ENCODE measurements at regions not wholly inside any gene's neighbourhood (a gene's known extent, or its start where the extent isn't known, plus 50 kb on each side); places are given as distances from the start of the nearest gene placed in this dataset.

DNA sequence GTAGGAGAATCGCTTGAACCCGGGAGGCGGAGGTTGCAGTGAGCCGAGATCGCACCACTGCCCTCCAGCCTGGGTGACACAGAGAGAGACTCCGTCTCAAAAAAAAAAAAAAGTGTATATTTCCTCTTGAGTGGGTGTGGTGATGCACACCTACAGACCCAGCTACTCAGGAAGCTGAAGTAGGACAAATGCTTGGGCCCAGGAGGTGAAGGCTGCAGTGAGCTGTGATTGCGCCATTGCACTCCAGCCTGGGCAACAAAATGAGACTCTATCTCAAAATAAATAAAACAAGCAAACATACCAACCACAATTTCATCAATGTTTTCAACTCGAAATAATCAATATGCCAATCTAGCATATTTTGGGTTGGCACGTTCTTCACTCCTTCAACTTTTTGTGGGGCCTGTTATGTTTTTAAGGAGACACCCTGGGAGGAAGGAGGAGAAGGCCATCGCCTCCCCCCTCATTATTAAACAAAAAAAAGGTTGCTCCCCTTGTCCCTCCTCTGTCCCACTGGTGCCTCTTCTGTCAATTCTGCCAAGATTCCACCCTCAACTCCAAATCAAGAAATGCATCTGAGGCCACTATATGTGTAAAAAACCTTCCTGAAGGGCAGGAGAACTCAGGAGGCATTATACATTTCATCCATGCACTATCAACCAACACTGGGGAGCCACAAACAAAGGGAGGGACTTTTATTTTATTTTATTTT is 52.4 kb upstream of the ATF7IP2 start:
- no peaks in the 10 kb centered on the region for H3K27me3 ChIP-seq (replicated peaks in 1 of 4; ENCODE audit: control extremely low read depth in 1 of 4, control insufficient read depth in 3 of 4, insufficient read depth in 4 of 4, low read length in 3 of 4)
- H3K36me3 ChIP-seq (replicated peaks in 1 of 2; ENCODE audit: control extremely low read depth in 1 of 2, control insufficient read depth in 1 of 2, extremely low read depth in 1 of 2, insufficient read depth in 2 of 2, low read length in 1 of 2), result no peaks in the 10 kb centered on the region
- Mint-ChIP-seq H3K4me3 (no peak overlapping the region), H3K27me3 (no peaks in the 10 kb centered on the region), H3K27ac (peak overlapping the region; percentile 71), H3K9me3 (ENCODE audit: insufficient read depth) (peaks cover 2% of the 10 kb centered on the region), H3K4me1 (peaks cover 35% of the 10 kb centered on the region)
- DNase-seq (no peak), ATAC-seq (ENCODE audit: low read depth) (no peak)
- H3K4me3 ChIP-seq (ENCODE audit: control extremely low read depth in 1 of 5, extremely low read depth in 1 of 5, insufficient read depth in 1 of 5, low read depth in 2 of 5, low read length in 4 of 5), result no peak overlapping the region
- peaks cover 24 to 36% of the 10 kb centered on the region in 2 donors for H3K4me1 ChIP-seq (ENCODE audit: control insufficient read depth in 2 of 2, insufficient read depth in 2 of 2, low read length in 2 of 2)
- TF ChIP-seq, protein P1, sequence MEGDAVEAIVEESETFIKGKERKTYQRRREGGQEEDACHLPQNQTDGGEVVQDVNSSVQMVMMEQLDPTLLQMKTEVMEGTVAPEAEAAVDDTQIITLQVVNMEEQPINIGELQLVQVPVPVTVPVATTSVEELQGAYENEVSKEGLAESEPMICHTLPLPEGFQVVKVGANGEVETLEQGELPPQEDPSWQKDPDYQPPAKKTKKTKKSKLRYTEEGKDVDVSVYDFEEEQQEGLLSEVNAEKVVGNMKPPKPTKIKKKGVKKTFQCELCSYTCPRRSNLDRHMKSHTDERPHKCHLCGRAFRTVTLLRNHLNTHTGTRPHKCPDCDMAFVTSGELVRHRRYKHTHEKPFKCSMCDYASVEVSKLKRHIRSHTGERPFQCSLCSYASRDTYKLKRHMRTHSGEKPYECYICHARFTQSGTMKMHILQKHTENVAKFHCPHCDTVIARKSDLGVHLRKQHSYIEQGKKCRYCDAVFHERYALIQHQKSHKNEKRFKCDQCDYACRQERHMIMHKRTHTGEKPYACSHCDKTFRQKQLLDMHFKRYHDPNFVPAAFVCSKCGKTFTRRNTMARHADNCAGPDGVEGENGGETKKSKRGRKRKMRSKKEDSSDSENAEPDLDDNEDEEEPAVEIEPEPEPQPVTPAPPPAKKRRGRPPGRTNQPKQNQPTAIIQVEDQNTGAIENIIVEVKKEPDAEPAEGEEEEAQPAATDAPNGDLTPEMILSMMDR (IDR thresholded peaks at IDR 0.05), result no peak
- TF ChIP-seq EZH2 (IDR thresholded peaks at IDR 0.05; ENCODE audit: borderline replicate concordance, insufficient read depth, low read depth, low read length, poor library complexity, severe bottlenecking), result no peak
- 100% methylated on average over 1 of the region's 10 CpGs for WGBS (ENCODE audit: insufficient coverage)
- no peak overlapping the region for H3K9ac ChIP-seq (ENCODE audit: low read length)
- no peak overlapping the region for H2AFZ ChIP-seq (ENCODE audit: insufficient read depth, low read depth, low read length, poor library complexity, severe bottlenecking)
- no peak overlapping the region for H3K27ac ChIP-seq (ENCODE audit: low read length in 2 of 2)
- no peaks in the 10 kb centered on the region for H3K79me2 ChIP-seq (ENCODE audit: control insufficient read depth, insufficient read depth, low read length)
- no peaks in the 10 kb centered on the region for H4K20me1 ChIP-seq (ENCODE audit: control insufficient read depth, insufficient read depth, low read length, poor library complexity, severe bottlenecking)
- intact Hi-C loops (cut with micrococcal nuclease), result no loop called here
- ChIA-PET CTCF (interaction anchor here (1.3 kb wide), 1 partner anchor 19 kb away, joined by 5 read pairs; no protein-coding TSS in a partner anchor), POLR2A (interaction anchor here (0.6 to 1.2 kb wide), 2 partner anchors 52 to 430 kb away, joined by 3 read pairs; partner anchors contain the start of gene ATF7IP2)
- no peak overlapping the region for H3K4me2 ChIP-seq (replicated peaks; ENCODE audit: low read depth, low read length, poor library complexity, severe bottlenecking)
- H3K9me3 ChIP-seq (ENCODE audit: control extremely low read depth in 1 of 3, control insufficient read depth in 2 of 3, insufficient read depth in 1 of 3, low read length in 2 of 3), result peaks cover 0 to 48% (median 0%) of the 10 kb centered on the region in 3 donors

DNA sequence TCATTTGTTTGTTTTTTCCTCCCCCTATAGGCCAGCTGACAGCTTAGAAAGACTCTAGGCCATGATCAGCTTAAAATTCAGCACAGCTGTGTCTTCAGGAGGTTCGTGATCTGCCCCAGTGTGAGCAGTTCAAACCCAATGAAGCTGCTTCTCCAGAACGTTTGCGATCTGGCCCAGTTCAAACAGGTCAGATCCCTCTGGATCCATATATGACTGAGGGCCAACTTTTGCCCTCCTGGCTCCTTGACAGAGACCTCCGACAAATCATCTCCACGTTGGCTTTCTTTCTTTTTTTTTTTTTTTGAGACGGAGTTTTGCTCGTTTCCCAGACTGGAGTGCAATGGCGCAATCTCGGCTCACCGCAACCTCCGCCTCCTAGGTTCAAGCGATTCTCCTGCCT is 50.2 kb upstream of the ATF7IP2 start:
- Histone ChIP-seq H3K4me3 (ENCODE audit: control extremely low read depth in 1 of 5, extremely low read depth in 1 of 5, insufficient read depth in 1 of 5, low read depth in 2 of 5, low read length in 4 of 5) (no peak overlapping the region), H2AFZ (ENCODE audit: insufficient read depth, low read depth, low read length, poor library complexity, severe bottlenecking) (no peak overlapping the region), H3K27me3 (replicated peaks in 1 of 4; ENCODE audit: control extremely low read depth in 1 of 4, control insufficient read depth in 3 of 4, insufficient read depth in 4 of 4, low read length in 3 of 4) (no peaks in the 10 kb centered on the region), H4K20me1 (ENCODE audit: control insufficient read depth, insufficient read depth, low read length, poor library complexity, severe bottlenecking) (no peaks in the 10 kb centered on the region), H3K36me3 (replicated peaks in 1 of 2; ENCODE audit: control extremely low read depth in 1 of 2, control insufficient read depth in 1 of 2, extremely low read depth in 1 of 2, insufficient read depth in 2 of 2, low read length in 1 of 2) (no peaks in the 10 kb centered on the region), H3K9me3 (ENCODE audit: control extremely low read depth in 1 of 3, control insufficient read depth in 2 of 3, insufficient read depth in 1 of 3, low read length in 2 of 3) (peaks cover 1 to 54% (median 16%) of the 10 kb centered on the region in 3 donors), H3K9ac (ENCODE audit: low read length) (no peak overlapping the region), H3K4me1 (ENCODE audit: control insufficient read depth in 2 of 2, insufficient read depth in 2 of 2, low read length in 2 of 2) (peaks cover 12 to 32% of the 10 kb centered on the region in 2 donors), H3K79me2 (ENCODE audit: control insufficient read depth, insufficient read depth, low read length) (no peaks in the 10 kb centered on the region), H3K27ac (ENCODE audit: low read length in 2 of 2) (no peak overlapping the region), H3K4me2 (replicated peaks; ENCODE audit: low read depth, low read length, poor library complexity, severe bottlenecking) (no peak overlapping the region)
- H3K27ac Mint-ChIP-seq, result no peak overlapping the region
- ATAC-seq (ENCODE audit: low read depth), result no peak
- no peak overlapping the region for H3K4me3 Mint-ChIP-seq
- CTCF ChIA-PET, result interaction anchor here (0.9 to 1.2 kb wide), 3 partner anchors 21 to 187 kb away, joined by 3 read pairs; no protein-coding TSS in a partner anchor
- no peak for DNase-seq
- intact Hi-C loops (cut with micrococcal nuclease), result no loop called here
- WGBS (ENCODE audit: insufficient coverage), result 97% methylated on average over 6 of the region's 12 CpGs
- POLR2A ChIA-PET, result no interaction called here
- H3K9me3 Mint-ChIP-seq (ENCODE audit: insufficient read depth), result peaks cover 11% of the 10 kb centered on the region
- no peak for TF ChIP-seq EZH2 (IDR thresholded peaks at IDR 0.05; ENCODE audit: borderline replicate concordance, insufficient read depth, low read depth, low read length, poor library complexity, severe bottlenecking)
- H3K4me1 Mint-ChIP-seq, result peaks cover 34% of the 10 kb centered on the region
- H3K27me3 Mint-ChIP-seq, result no peaks in the 10 kb centered on the region

All from B cell (primary cell).